ENCODE measurements at regions not wholly inside any gene's neighbourhood (a gene's known extent, or its start where the extent isn't known, plus 50 kb on each side); places are given as distances from the start of the nearest gene placed in this dataset.

- Histone ChIP-seq H3K9me3 (peaks cover 0 to 7% of the 10 kb centered on the region in 2 donors), H3K4me1 (no peaks in the 10 kb centered on the region), H3K27ac (no peak overlapping the region), H3K27me3 (no peaks in the 10 kb centered on the region), H3K4me3 (no peak overlapping the region), H3K36me3 (no peaks in the 10 kb centered on the region)
- TF ChIP-seq, protein P1, sequence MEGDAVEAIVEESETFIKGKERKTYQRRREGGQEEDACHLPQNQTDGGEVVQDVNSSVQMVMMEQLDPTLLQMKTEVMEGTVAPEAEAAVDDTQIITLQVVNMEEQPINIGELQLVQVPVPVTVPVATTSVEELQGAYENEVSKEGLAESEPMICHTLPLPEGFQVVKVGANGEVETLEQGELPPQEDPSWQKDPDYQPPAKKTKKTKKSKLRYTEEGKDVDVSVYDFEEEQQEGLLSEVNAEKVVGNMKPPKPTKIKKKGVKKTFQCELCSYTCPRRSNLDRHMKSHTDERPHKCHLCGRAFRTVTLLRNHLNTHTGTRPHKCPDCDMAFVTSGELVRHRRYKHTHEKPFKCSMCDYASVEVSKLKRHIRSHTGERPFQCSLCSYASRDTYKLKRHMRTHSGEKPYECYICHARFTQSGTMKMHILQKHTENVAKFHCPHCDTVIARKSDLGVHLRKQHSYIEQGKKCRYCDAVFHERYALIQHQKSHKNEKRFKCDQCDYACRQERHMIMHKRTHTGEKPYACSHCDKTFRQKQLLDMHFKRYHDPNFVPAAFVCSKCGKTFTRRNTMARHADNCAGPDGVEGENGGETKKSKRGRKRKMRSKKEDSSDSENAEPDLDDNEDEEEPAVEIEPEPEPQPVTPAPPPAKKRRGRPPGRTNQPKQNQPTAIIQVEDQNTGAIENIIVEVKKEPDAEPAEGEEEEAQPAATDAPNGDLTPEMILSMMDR (IDR thresholded peaks at IDR 0.05), result no peak
- intact Hi-C loops (cut with DNase I), result no loop called here
- ATAC-seq, result no peak
- DNase-seq, result no peak
Observed at GRCh38 chr5:26610577-26610976, 427.8 kb downstream of the CDH9 start.

- H3K27me3 ChIP-seq, result no peaks in the 10 kb centered on the region
- intact Hi-C loops (cut with DNase I), result no loop called here
- ATAC-seq (no peak), DNase-seq (no peak)
- TF ChIP-seq, protein P1 (IDR thresholded peaks at IDR 0.05), result no peak
- no peaks in the 10 kb centered on the region for H3K36me3 ChIP-seq
- H3K27ac ChIP-seq, result no peak overlapping the region
- H3K9me3 ChIP-seq, result no peaks in the 10 kb centered on the region
- H3K4me1 ChIP-seq, result no peaks in the 10 kb centered on the region
- no peak overlapping the region for H3K4me3 ChIP-seq
Observed at GRCh38 chr5:26601563-26601962, 436.8 kb downstream of the CDH9 start.

DNA sequence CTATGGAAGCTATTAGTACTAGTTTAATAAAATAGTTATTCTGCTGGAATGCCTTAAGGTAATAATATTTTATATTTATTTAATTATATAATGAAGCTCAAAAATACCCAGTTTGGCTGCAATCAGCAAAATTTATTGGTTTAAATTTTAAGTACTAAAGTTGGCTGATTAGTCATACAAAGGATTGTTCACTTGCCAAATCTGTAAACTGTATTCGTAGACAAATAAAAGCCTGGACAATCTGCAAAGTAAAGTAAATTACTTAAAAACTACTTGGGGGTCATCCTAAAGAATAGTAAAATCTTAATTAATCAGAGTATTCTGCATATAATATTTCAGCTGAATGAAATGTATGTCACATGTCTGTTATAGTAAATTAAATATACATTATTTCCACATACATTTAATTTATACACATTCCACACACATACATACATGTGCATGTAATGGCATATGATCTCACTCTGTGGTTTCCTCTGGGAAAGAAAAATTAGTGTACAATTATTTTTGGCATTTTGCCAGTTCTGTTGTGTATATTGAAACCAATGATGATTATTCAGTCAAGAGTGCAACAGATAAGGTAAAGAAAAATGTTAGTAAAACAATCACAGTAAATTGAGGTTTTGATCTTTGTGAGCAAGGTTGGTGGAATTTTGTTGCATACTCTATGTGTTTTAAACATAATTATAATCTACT is 455.9 kb downstream of the CDH9 start:
- Histone ChIP-seq H3K4me1 (no peaks in the 10 kb centered on the region), H3K4me3 (no peak overlapping the region), H3K27me3 (no peaks in the 10 kb centered on the region), H3K9me3 (no peaks in the 10 kb centered on the region), H3K36me3 (no peaks in the 10 kb centered on the region), H3K27ac (no peak overlapping the region)
- intact Hi-C loops (cut with DNase I), result no loop called here
- DNase-seq (no peak), ATAC-seq (no peak)
- TF ChIP-seq, protein P1 (IDR thresholded peaks at IDR 0.05), result no peak

- ATAC-seq, result no peak
- H3K9me3 ChIP-seq, result no peaks in the 10 kb centered on the region
- H3K36me3 ChIP-seq, result no peaks in the 10 kb centered on the region
- H3K27ac ChIP-seq, result no peak overlapping the region
- TF ChIP-seq, protein P1 (IDR thresholded peaks at IDR 0.05), result no peak
- DNase-seq, result no peak
- no peaks in the 10 kb centered on the region for H3K27me3 ChIP-seq
- intact Hi-C loops (cut with DNase I), result no loop called here
- H3K4me1 ChIP-seq, result no peaks in the 10 kb centered on the region
- H3K4me3 ChIP-seq, result no peak overlapping the region
Observed at GRCh38 chr5:26579712-26580111, 458.7 kb downstream of the CDH9 start.

DNA sequence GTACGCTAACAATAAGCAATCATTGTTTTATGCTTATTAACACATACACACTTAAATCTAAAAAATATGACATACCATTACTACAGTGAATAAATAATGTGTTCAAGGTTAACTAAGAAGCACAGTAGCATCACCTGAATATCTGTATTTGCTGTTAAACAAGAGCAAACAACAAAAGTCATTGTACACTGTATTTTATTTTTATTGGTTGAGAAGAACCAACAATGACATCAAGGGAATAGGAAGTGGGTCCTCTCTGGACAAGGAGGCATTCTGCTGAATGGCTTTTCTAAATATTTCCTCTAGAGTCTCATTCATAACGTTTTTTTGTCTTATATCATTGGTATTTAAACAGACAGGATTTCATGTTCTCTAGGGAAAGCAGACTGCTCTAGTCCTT is 460.4 kb downstream of the CDH9 start:
- H3K4me1 ChIP-seq, result no peaks in the 10 kb centered on the region
- no peak for DNase-seq
- TF ChIP-seq, protein P1 (IDR thresholded peaks at IDR 0.05), result no peak
- no peaks in the 10 kb centered on the region for H3K9me3 ChIP-seq
- intact Hi-C loops (cut with DNase I), result no loop called here
- no peaks in the 10 kb centered on the region for H3K27me3 ChIP-seq
- no peak overlapping the region for H3K27ac ChIP-seq
- H3K36me3 ChIP-seq, result no peaks in the 10 kb centered on the region
- no peak for ATAC-seq
- no peak overlapping the region for H3K4me3 ChIP-seq

Measured in left lung (tissue), 4 donors.